ENCODE measurements at regions not wholly inside any gene's neighbourhood (a gene's known extent, or its start where the extent isn't known, plus 50 kb on each side); places are given as distances from the start of the nearest gene placed in this dataset.

- Histone ChIP-seq H3K4me2 (ENCODE audit: low read length) (no peak overlapping the region), H4K20me1 (ENCODE audit: insufficient read depth, low read length) (no peaks in the 10 kb centered on the region), H3K9ac (ENCODE audit: low read length) (no peak overlapping the region), H3K79me2 (ENCODE audit: insufficient read depth, low read length) (no peaks in the 10 kb centered on the region), H3K27ac (ENCODE audit: low read depth, low read length) (no peak overlapping the region), H3K36me3 (ENCODE audit: insufficient read depth, low read length) (no peaks in the 10 kb centered on the region), H3K4me3 (ENCODE audit: insufficient read depth, low read depth, low read length) (no peak overlapping the region), H3K4me1 (ENCODE audit: insufficient read depth, low read length) (peaks cover 7% of the 10 kb centered on the region), H3K9me3 (ENCODE audit: insufficient read depth, low read depth, low read length) (no peaks in the 10 kb centered on the region), H3K27me3 (ENCODE audit: insufficient read depth, low read length) (no peaks in the 10 kb centered on the region), H2AFZ (ENCODE audit: low read depth, low read length) (no peak overlapping the region)
- no peak for TF ChIP-seq CTCF (IDR thresholded peaks at IDR 0.05; ENCODE audit: insufficient read depth, low read depth, low read length)
- TF ChIP-seq EZH2 (IDR thresholded peaks at IDR 0.05; ENCODE audit: insufficient read depth, low read length): no peak
- peaks cover 12% of the 10 kb centered on the region for H3K27me3 Mint-ChIP-seq (ENCODE audit: low read depth, unreplicated experiment)
- H3K4me1 Mint-ChIP-seq (ENCODE audit: low read depth, unreplicated experiment): peaks cover 4% of the 10 kb centered on the region
- no peaks in the 10 kb centered on the region for H3K36me3 Mint-ChIP-seq (ENCODE audit: low read depth, unreplicated experiment)
- FAIRE-seq (no peak), DNase-seq (ENCODE audit: low read depth) (no peak)
- H3K27ac Mint-ChIP-seq (ENCODE audit: unreplicated experiment): no peak overlapping the region
- H3K4me3 Mint-ChIP-seq (ENCODE audit: unreplicated experiment): no peak overlapping the region
- H3K9me3 Mint-ChIP-seq (ENCODE audit: unreplicated experiment): peaks cover 3% of the 10 kb centered on the region
Observed at GRCh38 chr13:23947893-23948292, 50.6 kb upstream of the C1QTNF9B start.

GRCh38 chr13:23949200-23949599 is 51.9 kb upstream of the C1QTNF9B start:
- Histone ChIP-seq H3K27me3 (ENCODE audit: insufficient read depth, low read length) (no peaks in the 10 kb centered on the region), H3K4me2 (ENCODE audit: low read length) (no peak overlapping the region), H3K27ac (ENCODE audit: low read depth, low read length) (no peak overlapping the region), H4K20me1 (ENCODE audit: insufficient read depth, low read length) (no peaks in the 10 kb centered on the region), H3K79me2 (ENCODE audit: insufficient read depth, low read length) (no peaks in the 10 kb centered on the region), H3K4me1 (ENCODE audit: insufficient read depth, low read length) (peaks cover 7% of the 10 kb centered on the region), H3K9me3 (ENCODE audit: insufficient read depth, low read depth, low read length) (no peaks in the 10 kb centered on the region), H2AFZ (ENCODE audit: low read depth, low read length) (no peak overlapping the region), H3K36me3 (ENCODE audit: insufficient read depth, low read length) (no peaks in the 10 kb centered on the region), H3K4me3 (ENCODE audit: insufficient read depth, low read depth, low read length) (no peak overlapping the region), H3K9ac (ENCODE audit: low read length) (no peak overlapping the region)
- no peak for TF ChIP-seq EZH2 (IDR thresholded peaks at IDR 0.05; ENCODE audit: insufficient read depth, low read length)
- no peak for TF ChIP-seq CTCF (IDR thresholded peaks at IDR 0.05; ENCODE audit: insufficient read depth, low read depth, low read length)
- peaks cover 3% of the 10 kb centered on the region for H3K9me3 Mint-ChIP-seq (ENCODE audit: unreplicated experiment)
- FAIRE-seq (no peak), DNase-seq (ENCODE audit: low read depth) (no peak)
- no peaks in the 10 kb centered on the region for H3K36me3 Mint-ChIP-seq (ENCODE audit: low read depth, unreplicated experiment)
- no peak overlapping the region for H3K27ac Mint-ChIP-seq (ENCODE audit: unreplicated experiment)
- H3K27me3 Mint-ChIP-seq (ENCODE audit: low read depth, unreplicated experiment): peaks cover 14% of the 10 kb centered on the region
- H3K4me1 Mint-ChIP-seq (ENCODE audit: low read depth, unreplicated experiment): peaks cover 4% of the 10 kb centered on the region
- no peak overlapping the region for H3K4me3 Mint-ChIP-seq (ENCODE audit: unreplicated experiment)

- no peak for DNase-seq (ENCODE audit: low read depth)
Observed at GRCh38 chr13:23949736-23950135, 52.4 kb upstream of the C1QTNF9B start.

More at GRCh38 chr13:23949736-23950135, 52.4 kb upstream of the C1QTNF9B start:
- Mint-ChIP-seq H3K9me3 (ENCODE audit: unreplicated experiment) (peaks cover 3% of the 10 kb centered on the region), H3K4me3 (ENCODE audit: unreplicated experiment) (no peak overlapping the region), H3K27me3 (ENCODE audit: low read depth, unreplicated experiment) (peaks cover 14% of the 10 kb centered on the region), H3K36me3 (ENCODE audit: low read depth, unreplicated experiment) (no peaks in the 10 kb centered on the region), H3K27ac (ENCODE audit: unreplicated experiment) (no peak overlapping the region), H3K4me1 (ENCODE audit: low read depth, unreplicated experiment) (peaks cover 7% of the 10 kb centered on the region)
- Histone ChIP-seq H2AFZ (ENCODE audit: low read depth, low read length) (no peak overlapping the region), H3K9me3 (ENCODE audit: insufficient read depth, low read depth, low read length) (no peaks in the 10 kb centered on the region), H3K79me2 (ENCODE audit: insufficient read depth, low read length) (no peaks in the 10 kb centered on the region), H3K9ac (ENCODE audit: low read length) (no peak overlapping the region), H3K4me1 (ENCODE audit: insufficient read depth, low read length) (peaks cover 7% of the 10 kb centered on the region), H3K27me3 (ENCODE audit: insufficient read depth, low read length) (no peaks in the 10 kb centered on the region), H3K36me3 (ENCODE audit: insufficient read depth, low read length) (no peaks in the 10 kb centered on the region), H3K27ac (ENCODE audit: low read depth, low read length) (no peak overlapping the region), H4K20me1 (ENCODE audit: insufficient read depth, low read length) (no peaks in the 10 kb centered on the region), H3K4me3 (ENCODE audit: insufficient read depth, low read depth, low read length) (no peak overlapping the region), H3K4me2 (ENCODE audit: low read length) (no peak overlapping the region)
- TF ChIP-seq EZH2 (IDR thresholded peaks at IDR 0.05; ENCODE audit: insufficient read depth, low read length) (no peak), CTCF (IDR thresholded peaks at IDR 0.05; ENCODE audit: insufficient read depth, low read depth, low read length) (no peak)
- no peak for FAIRE-seq

All from astrocyte (in vitro differentiated cells and primary cell).